Natural killer cell treated with Interleukin-12 subunit alpha and Interleukin-12 subunit beta and Interleukin-15 and Interleukin-18, amount 100 ng/mL, for 72 hours (primary cell): ENCODE measurements at regions not wholly inside any gene's neighbourhood (a gene's known extent, or its start where the extent isn't known, plus 50 kb on each side); places are given as distances from the start of the nearest gene placed in this dataset.

Experiments
- ATAC-seq, 2 donors: fragments of 150-1000 bp; cut with Tn5 transposase in 1 of 2; sonication (Bioruptor Pico), chemical (Tn5 transposase) in 1 of 2; 2 replicates each; pipeline ENCODE4 v1.10.0; 2021
- DNase-seq: peaks from one replicate; pipeline ENCODE4 v3.0.0; 2022; ENCODE audit warnings: low spot score
- H3K27ac Mint-ChIP-seq, 2 donors: 1 replicate in 1 of 2; 2 replicates in 1 of 2; pipeline ENCODE4 v1.8.0; 2022; ENCODE audit warnings: mixed read lengths in 2 of 2, mild to moderate bottlenecking in 1 of 2, moderate library complexity in 1 of 2
- H3K27me3 Mint-ChIP-seq, 2 donors: 1 replicate in 1 of 2; 2 replicates in 1 of 2; pipeline ENCODE4 v1.8.0; 2022; ENCODE audit warnings: mixed read lengths in 2 of 2
- H3K36me3 Mint-ChIP-seq: one replicate; pipeline ENCODE4 v1.8.0; 2022; ENCODE audit warnings: mixed read lengths
- H3K4me1 Mint-ChIP-seq, 2 donors: 1 replicate in 1 of 2; 2 replicates in 1 of 2; pipeline ENCODE4 v1.8.0; 2022; ENCODE audit warnings: low read depth in 2 of 2, mixed read lengths in 2 of 2, mild to moderate bottlenecking in 1 of 2
- H3K4me3 Mint-ChIP-seq: one replicate; pipeline ENCODE4 v1.8.0; 2022; ENCODE audit warnings: mixed read lengths
- H3K9me3 Mint-ChIP-seq: 2 replicates; pipeline ENCODE4 v1.8.0; 2022; ENCODE audit warnings: mixed read lengths

GRCh38 chrX:22409418-22409817 is 136.7 kb downstream of the CBLL2 start:
- Mint-ChIP-seq H3K27me3 (peaks cover 0 to 2% of the 10 kb centered on the region in 2 donors), H3K36me3 (no peaks in the 10 kb centered on the region), H3K4me1 (no peaks in the 10 kb centered on the region), H3K27ac (no peak overlapping the region), H3K9me3 (no peaks in the 10 kb centered on the region), H3K4me3 (no peak overlapping the region)
- DNase-seq = no peak
- ATAC-seq = no peak

GRCh38 chrX:22424122-22424915 is 151.6 kb downstream of the CBLL2 start:
- Mint-ChIP-seq H3K27me3 (no peaks in the 10 kb centered on the region), H3K27ac (no peak overlapping the region), H3K9me3 (no peaks in the 10 kb centered on the region), H3K4me3 (no peak overlapping the region), H3K36me3 (no peaks in the 10 kb centered on the region), H3K4me1 (no peaks in the 10 kb centered on the region)
- ATAC-seq (no peak), DNase-seq (no peak)

DNA sequence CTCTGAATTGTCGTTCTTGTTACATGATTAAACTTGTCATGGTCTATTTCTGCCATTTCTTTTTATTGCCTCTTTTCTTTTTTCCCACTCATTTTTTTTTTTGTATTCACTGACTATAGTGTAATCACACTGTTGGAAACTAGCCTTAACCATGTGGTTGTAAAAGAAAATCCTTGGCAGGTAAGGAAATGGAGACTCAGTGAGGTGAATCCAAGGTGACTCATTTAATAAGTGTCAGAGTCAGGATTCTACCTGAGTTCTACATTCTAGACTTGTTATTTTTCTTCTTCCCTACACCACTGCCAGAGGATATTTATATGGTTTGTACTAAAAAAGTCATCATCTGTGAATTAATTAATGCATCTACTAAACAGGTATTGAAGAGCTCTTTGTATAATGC is 152.2 kb downstream of the CBLL2 start:
- Mint-ChIP-seq H3K9me3 (peaks cover 2% of the 10 kb centered on the region), H3K36me3 (no peaks in the 10 kb centered on the region), H3K4me1 (no peaks in the 10 kb centered on the region), H3K4me3 (no peak overlapping the region), H3K27me3 (no peaks in the 10 kb centered on the region), H3K27ac (no peak overlapping the region)
- ATAC-seq (no peak), DNase-seq (no peak)

DNA sequence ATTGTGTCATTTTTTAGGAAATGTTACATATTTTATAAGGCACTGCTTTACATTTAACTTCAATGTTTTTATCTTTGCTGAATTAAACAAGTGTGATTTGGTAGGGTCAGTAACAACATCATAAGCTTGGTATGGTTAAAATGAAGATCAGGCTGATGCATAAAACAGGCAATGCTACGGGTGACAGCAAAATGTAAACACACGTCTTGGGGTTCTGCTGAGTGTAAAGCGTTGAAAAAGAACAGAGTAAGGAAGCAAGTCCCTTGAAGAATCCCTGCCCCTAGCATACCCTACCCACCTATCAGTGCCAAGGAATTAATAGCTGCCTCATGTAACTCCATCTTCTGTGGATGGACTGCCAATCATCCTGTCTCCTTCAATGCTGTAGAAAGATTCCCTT is 157.0 kb downstream of the CBLL2 start:
- DNase-seq (no peak), ATAC-seq (no peak)
- H3K4me1 Mint-ChIP-seq = no peaks in the 10 kb centered on the region
- no peak overlapping the region for H3K4me3 Mint-ChIP-seq
- no peak overlapping the region for H3K27ac Mint-ChIP-seq
- H3K36me3 Mint-ChIP-seq = no peaks in the 10 kb centered on the region
- no peaks in the 10 kb centered on the region for H3K27me3 Mint-ChIP-seq
- peaks cover 2% of the 10 kb centered on the region for H3K9me3 Mint-ChIP-seq

GRCh38 chrX:22430701-22431100 is 158.0 kb downstream of the CBLL2 start:
- H3K27ac Mint-ChIP-seq = no peak overlapping the region

DNA sequence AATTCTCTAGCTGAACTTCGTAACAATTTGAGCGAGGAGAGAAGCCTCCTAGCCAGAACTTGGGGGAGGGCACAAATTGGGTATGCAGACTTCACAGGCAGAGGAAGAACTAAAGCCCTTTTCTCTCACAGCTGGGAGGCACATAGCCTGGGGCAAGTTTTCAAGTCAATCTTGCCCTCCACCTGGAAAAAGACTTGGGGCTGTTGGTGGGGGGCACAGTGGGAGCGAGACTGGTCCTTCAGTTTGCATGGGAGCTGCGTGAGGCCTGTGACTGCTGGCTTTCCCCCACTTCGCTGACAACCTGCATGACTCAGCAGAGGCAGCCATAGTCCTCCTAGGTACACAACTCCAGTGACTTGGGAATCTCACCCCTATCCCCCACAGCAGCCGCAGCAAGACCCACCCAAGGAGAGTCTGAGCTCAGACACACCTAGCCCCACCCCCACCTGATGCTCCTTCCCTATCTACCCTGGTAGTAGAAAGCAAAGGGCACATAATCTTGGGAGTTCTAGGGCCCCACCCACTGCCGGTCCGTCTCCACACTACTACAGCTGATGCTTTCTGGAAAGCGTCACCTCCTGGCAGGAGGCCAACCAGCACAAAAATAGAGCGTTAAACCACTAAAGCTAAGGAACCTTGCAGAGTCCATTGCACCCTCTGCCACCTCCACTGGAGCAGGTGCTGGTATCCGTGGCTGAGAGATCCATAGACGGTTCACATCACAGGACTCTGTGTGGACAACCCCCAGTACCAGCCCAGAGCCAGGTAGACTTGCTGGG is 160.8 kb downstream of the CBLL2 start:
- no peak overlapping the region for H3K4me3 Mint-ChIP-seq
- no peaks in the 10 kb centered on the region for H3K36me3 Mint-ChIP-seq
- DNase-seq (no peak), ATAC-seq (no peak)
- H3K9me3 Mint-ChIP-seq = peaks cover 11% of the 10 kb centered on the region
- H3K27ac Mint-ChIP-seq = no peak overlapping the region
- no peaks in the 10 kb centered on the region for H3K4me1 Mint-ChIP-seq
- H3K27me3 Mint-ChIP-seq = no peaks in the 10 kb centered on the region

More at GRCh38 chrX:22430701-22431100, 158.0 kb downstream of the CBLL2 start:
- DNase-seq (no peak), ATAC-seq (no peak)
- Mint-ChIP-seq H3K27me3 (no peaks in the 10 kb centered on the region), H3K4me1 (no peaks in the 10 kb centered on the region), H3K36me3 (no peaks in the 10 kb centered on the region), H3K4me3 (no peak overlapping the region), H3K9me3 (peaks cover 6% of the 10 kb centered on the region)

- H3K4me3 Mint-ChIP-seq = no peak overlapping the region
- ATAC-seq (no peak), DNase-seq (no peak)
- no peaks in the 10 kb centered on the region for H3K36me3 Mint-ChIP-seq
- peaks cover 4% of the 10 kb centered on the region for H3K9me3 Mint-ChIP-seq
- no peaks in the 10 kb centered on the region for H3K27me3 Mint-ChIP-seq
- no peak overlapping the region for H3K27ac Mint-ChIP-seq
- no peaks in the 10 kb centered on the region for H3K4me1 Mint-ChIP-seq
These were observed 173.2 kb downstream of the CBLL2 start for GRCh38 chrX:22445880-22446279.

DNA sequence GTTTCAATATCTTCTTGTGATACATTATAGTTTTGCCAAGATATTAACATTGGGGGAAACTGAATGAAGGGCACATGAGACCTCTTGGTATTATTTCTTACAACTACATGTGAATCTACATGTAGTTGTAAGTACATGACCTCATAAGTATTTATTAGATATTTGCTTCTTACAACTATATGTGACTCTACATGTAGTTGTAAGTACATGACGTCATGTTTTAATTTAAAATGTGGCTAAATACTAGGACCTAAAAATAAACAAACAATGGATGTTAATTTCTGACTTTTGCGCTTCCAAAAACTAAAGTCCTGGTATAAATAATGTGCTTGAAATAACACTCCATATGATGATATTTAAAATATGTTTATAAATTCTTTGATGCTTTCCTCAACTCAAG is 190.2 kb downstream of the CBLL2 start:
- ATAC-seq (no peak), DNase-seq (no peak)
- Mint-ChIP-seq H3K27me3 (no peaks in the 10 kb centered on the region), H3K27ac (no peak overlapping the region), H3K4me3 (no peak overlapping the region), H3K9me3 (peaks cover 7% of the 10 kb centered on the region), H3K4me1 (no peaks in the 10 kb centered on the region), H3K36me3 (no peaks in the 10 kb centered on the region)

GRCh38 chrX:22467571-22467970 is 194.9 kb downstream of the CBLL2 start:
- no peaks in the 10 kb centered on the region for H3K27me3 Mint-ChIP-seq
- no peak for DNase-seq
- H3K36me3 Mint-ChIP-seq = no peaks in the 10 kb centered on the region
- no peak overlapping the region for H3K27ac Mint-ChIP-seq
- ATAC-seq = no peak
- no peaks in the 10 kb centered on the region for H3K4me1 Mint-ChIP-seq
- H3K9me3 Mint-ChIP-seq = peaks cover 9% of the 10 kb centered on the region
- H3K4me3 Mint-ChIP-seq = no peak overlapping the region

GRCh38 chrX:22481436-22481835 is 208.7 kb downstream of the CBLL2 start:
- H3K9me3 Mint-ChIP-seq = peaks cover 3% of the 10 kb centered on the region
- ATAC-seq (no peak), DNase-seq (no peak)
- no peaks in the 10 kb centered on the region for H3K27me3 Mint-ChIP-seq
- no peaks in the 10 kb centered on the region for H3K36me3 Mint-ChIP-seq
- no peak overlapping the region for H3K27ac Mint-ChIP-seq
- H3K4me1 Mint-ChIP-seq = no peaks in the 10 kb centered on the region
- H3K4me3 Mint-ChIP-seq = no peak overlapping the region

- H3K4me3 Mint-ChIP-seq = no peak overlapping the region
- H3K9me3 Mint-ChIP-seq = no peaks in the 10 kb centered on the region
- no peaks in the 10 kb centered on the region for H3K27me3 Mint-ChIP-seq
- DNase-seq = no peak
- H3K4me1 Mint-ChIP-seq = no peaks in the 10 kb centered on the region
- no peak overlapping the region for H3K27ac Mint-ChIP-seq
- no peaks in the 10 kb centered on the region for H3K36me3 Mint-ChIP-seq
- ATAC-seq = no peak
These were observed 213.6 kb downstream of the CBLL2 start for GRCh38 chrX:22486296-22486695.

DNA sequence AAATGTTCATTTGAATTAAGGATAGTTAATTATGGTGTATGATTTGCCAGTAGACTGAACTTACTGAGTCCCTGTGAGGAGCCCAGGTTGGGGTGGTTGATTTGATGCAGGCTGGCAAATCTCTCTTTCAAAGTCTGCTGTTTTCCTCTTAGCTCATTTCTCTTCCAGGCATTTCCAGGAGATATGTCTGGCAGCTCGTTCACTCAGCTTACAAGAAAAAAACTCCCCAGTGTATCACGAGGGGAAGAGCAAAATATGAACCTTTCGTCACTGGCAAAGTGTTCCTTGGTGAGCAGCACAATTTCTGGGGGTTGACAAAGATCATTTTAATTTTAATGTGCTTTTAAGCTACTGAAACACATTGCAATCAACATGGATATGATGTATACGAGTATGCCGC is 244.2 kb downstream of the CBLL2 start:
- no peak overlapping the region for H3K4me3 Mint-ChIP-seq
- no peaks in the 10 kb centered on the region for H3K4me1 Mint-ChIP-seq
- H3K27me3 Mint-ChIP-seq = no peaks in the 10 kb centered on the region
- peaks cover 5% of the 10 kb centered on the region for H3K9me3 Mint-ChIP-seq
- no peak overlapping the region for H3K27ac Mint-ChIP-seq
- H3K36me3 Mint-ChIP-seq = no peaks in the 10 kb centered on the region
- DNase-seq (no peak), ATAC-seq (no peak)

DNA sequence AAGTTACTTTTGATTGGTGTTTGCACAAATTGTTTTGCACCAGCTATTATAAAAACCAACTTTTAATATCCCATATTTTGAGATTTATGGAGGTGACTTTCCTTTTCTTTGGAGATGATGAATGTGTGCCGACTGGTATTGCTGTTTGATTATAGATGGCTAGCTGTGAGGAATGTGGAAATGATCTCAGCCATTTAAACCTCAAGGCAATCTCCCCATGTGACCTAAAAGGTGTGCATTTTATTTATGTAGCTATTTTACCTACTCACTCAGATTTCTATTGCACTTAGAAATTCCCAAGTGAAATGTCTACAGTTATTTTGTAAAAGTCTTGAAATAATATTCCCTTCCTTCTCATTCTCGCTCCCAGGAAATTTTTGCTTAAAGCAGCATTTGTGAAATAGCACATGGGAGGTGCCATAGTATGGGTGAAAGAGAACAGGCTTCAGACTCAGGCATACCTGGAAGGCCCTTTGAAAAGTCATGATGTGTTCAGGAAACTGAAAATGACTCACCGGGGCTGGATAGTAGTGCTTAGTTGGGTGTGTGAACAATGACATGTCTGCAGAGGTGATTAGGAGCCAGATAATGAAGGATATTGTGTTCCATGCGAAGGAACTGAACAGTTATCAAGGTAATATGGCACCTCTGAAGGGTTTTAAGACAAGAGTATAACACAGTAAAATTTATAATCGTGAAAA is 247.6 kb downstream of the CBLL2 start:
- H3K4me1 Mint-ChIP-seq = no peaks in the 10 kb centered on the region
- H3K9me3 Mint-ChIP-seq = peaks cover 5% of the 10 kb centered on the region
- H3K36me3 Mint-ChIP-seq = no peaks in the 10 kb centered on the region
- no peaks in the 10 kb centered on the region for H3K27me3 Mint-ChIP-seq
- no peak overlapping the region for H3K27ac Mint-ChIP-seq
- H3K4me3 Mint-ChIP-seq = no peak overlapping the region
- ATAC-seq (no peak), DNase-seq (no peak)

- Mint-ChIP-seq H3K4me3 (no peak overlapping the region), H3K27ac (no peak overlapping the region), H3K36me3 (no peaks in the 10 kb centered on the region), H3K9me3 (peaks cover 19% of the 10 kb centered on the region), H3K27me3 (no peaks in the 10 kb centered on the region), H3K4me1 (no peaks in the 10 kb centered on the region)
- no peak for ATAC-seq
- no peak for DNase-seq
These were observed 253.6 kb downstream of the CBLL2 start for GRCh38 chrX:22526339-22526738.
